Neural progenitor cell (in vitro differentiated cells): ENCODE measurements at regions not wholly inside any gene's neighbourhood (a gene's known extent, or its start where the extent isn't known, plus 50 kb on each side); places are given as distances from the start of the nearest gene placed in this dataset.
"Not testable (repeated sequence)": the region's sequence is repeated elsewhere in the genome, so short reads cannot be mapped to it uniquely, and the experiment has no call there.

Source experiments
- EZH2 ChIP-seq: fragments of 200-600 bp; sonication (generic); IDR thresholded peaks from 2 replicates; pipeline ENCODE4 v1.6.1; 2017; ENCODE audit warnings: antibody characterized with exemption, mild to moderate bottlenecking, moderate library complexity
- EZH2phosphoT487 ChIP-seq: fragments of 200-600 bp; sonication (generic); IDR thresholded peaks from 2 replicates; pipeline ENCODE4 v1.6.1; 2017; ENCODE audit warnings: antibody characterized with exemption
- TF ChIP-seq, protein P1 (sequence below): fragments of 200-600 bp; sonication (generic); IDR thresholded peaks from 2 replicates; pipeline ENCODE4 v1.5.1; 2017; ENCODE audit warnings: antibody characterized with exemption, mild to moderate bottlenecking

DNA sequence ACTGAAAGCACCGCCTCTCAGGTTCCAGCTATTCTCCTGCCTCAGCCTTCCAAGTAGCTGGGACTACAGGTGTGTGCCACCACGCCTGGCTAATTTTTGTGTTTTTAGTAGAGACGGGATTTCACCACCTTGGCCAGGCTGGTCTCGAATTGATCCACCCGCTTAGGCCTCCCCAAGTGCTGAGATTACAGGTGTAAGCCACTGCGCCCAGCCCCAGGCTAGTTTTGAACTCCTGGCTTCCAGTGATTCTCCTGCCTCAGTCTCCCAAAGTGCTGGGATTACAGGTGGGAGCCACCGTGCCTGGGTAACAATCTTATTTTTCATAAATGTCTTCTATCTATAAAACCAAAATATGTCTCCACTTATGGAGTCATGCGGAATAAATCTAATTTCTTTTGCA is 104.1 kb upstream of the ZNF438 start:
- TF ChIP-seq, protein P1, sequence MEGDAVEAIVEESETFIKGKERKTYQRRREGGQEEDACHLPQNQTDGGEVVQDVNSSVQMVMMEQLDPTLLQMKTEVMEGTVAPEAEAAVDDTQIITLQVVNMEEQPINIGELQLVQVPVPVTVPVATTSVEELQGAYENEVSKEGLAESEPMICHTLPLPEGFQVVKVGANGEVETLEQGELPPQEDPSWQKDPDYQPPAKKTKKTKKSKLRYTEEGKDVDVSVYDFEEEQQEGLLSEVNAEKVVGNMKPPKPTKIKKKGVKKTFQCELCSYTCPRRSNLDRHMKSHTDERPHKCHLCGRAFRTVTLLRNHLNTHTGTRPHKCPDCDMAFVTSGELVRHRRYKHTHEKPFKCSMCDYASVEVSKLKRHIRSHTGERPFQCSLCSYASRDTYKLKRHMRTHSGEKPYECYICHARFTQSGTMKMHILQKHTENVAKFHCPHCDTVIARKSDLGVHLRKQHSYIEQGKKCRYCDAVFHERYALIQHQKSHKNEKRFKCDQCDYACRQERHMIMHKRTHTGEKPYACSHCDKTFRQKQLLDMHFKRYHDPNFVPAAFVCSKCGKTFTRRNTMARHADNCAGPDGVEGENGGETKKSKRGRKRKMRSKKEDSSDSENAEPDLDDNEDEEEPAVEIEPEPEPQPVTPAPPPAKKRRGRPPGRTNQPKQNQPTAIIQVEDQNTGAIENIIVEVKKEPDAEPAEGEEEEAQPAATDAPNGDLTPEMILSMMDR = not testable (repeated sequence)
- not testable (repeated sequence) for TF ChIP-seq EZH2phosphoT487, EZH2
